GM18909 (cell line): ENCODE measurements at regions not wholly inside any gene's neighbourhood (a gene's known extent, or its start where the extent isn't known, plus 50 kb on each side); places are given as distances from the start of the nearest gene placed in this dataset.
"Not testable (repeated sequence)": the region's sequence is repeated elsewhere in the genome, so short reads cannot be mapped to it uniquely, and the experiment has no call there.

Source experiments
- ATAC-seq: cut with Tn5 transposase; IDR thresholded peaks from one replicate; pipeline ENCODE4 v1.9.1; 2021; ENCODE audit warnings: mild to moderate bottlenecking; ENCODE audit not compliant: unreplicated experiment, poor library complexity

GRCh38 chr10:6986927-6987326 is 406.9 kb upstream of the PRKCQ start:
- no peak for ATAC-seq

- no peak for ATAC-seq
Measured at GRCh38 chr10:6985644-6986043, 405.6 kb upstream of the PRKCQ start.

GRCh38 chr10:6984971-6985370 is 404.9 kb upstream of the PRKCQ start:
- ATAC-seq: no peak

GRCh38 chr10:6984016-6984415 is 403.9 kb upstream of the PRKCQ start:
- not testable (repeated sequence) for ATAC-seq

GRCh38 chr10:6980353-6980752 is 400.3 kb upstream of the PRKCQ start:
- ATAC-seq: no peak

GRCh38 chr10:6979371-6979770 is 399.3 kb upstream of the PRKCQ start:
- ATAC-seq: no peak

- ATAC-seq: no peak
Measured at GRCh38 chr10:6978187-6978627, 398.1 kb upstream of the PRKCQ start.

GRCh38 chr10:6977398-6978186 is 397.5 kb upstream of the PRKCQ start:
- no peak for ATAC-seq

GRCh38 chr10:6973899-6974298 is 393.8 kb upstream of the PRKCQ start:
- no peak for ATAC-seq

- no peak for ATAC-seq
Measured at GRCh38 chr10:6972226-6972625, 392.1 kb upstream of the PRKCQ start.

- ATAC-seq: no peak
Measured at GRCh38 chr10:6969659-6970058, 389.6 kb upstream of the PRKCQ start.

- no peak for ATAC-seq
Measured at GRCh38 chr10:6964543-6964942, 384.5 kb upstream of the PRKCQ start.

- ATAC-seq: no peak
Measured at GRCh38 chr10:6962576-6962975, 382.5 kb upstream of the PRKCQ start.

- ATAC-seq: no peak
Measured at GRCh38 chr10:6958711-6959110, 378.6 kb upstream of the PRKCQ start.

GRCh38 chr10:6958254-6958653 is 378.2 kb upstream of the PRKCQ start:
- no peak for ATAC-seq

- ATAC-seq: no peak
Measured at GRCh38 chr10:6957851-6958250, 377.8 kb upstream of the PRKCQ start.

GRCh38 chr10:6956562-6956961 is 376.5 kb upstream of the PRKCQ start:
- ATAC-seq: no peak

GRCh38 chr10:6953271-6953801 is 373.3 kb upstream of the PRKCQ start:
- no peak for ATAC-seq

GRCh38 chr10:6951732-6952131 is 371.7 kb upstream of the PRKCQ start:
- ATAC-seq: no peak

GRCh38 chr10:6950133-6950532 is 370.1 kb upstream of the PRKCQ start:
- ATAC-seq: no peak

- ATAC-seq: no peak
Measured at GRCh38 chr10:6944436-6944835, 364.4 kb upstream of the PRKCQ start.

GRCh38 chr10:6938384-6938783 is 358.3 kb upstream of the PRKCQ start:
- no peak for ATAC-seq
